ENCODE measurements at regions not wholly inside any gene's neighbourhood (a gene's known extent, or its start where the extent isn't known, plus 50 kb on each side); places are given as distances from the start of the nearest gene placed in this dataset.

GRCh38 chr20:50343125-50343489 is 152.5 kb downstream of the CEBPB start:
- TF ChIP-seq YY1 (IDR thresholded peaks at IDR 0.05; ENCODE audit: insufficient read depth, insufficient read length): no peak
- TF ChIP-seq SUZ12 (IDR thresholded peaks at IDR 0.05; ENCODE audit: extremely low read depth, insufficient read depth, insufficient read length): no peak

Data from NT2/D1 (cell line).